GM19035 (cell line): ENCODE measurements at regions not wholly inside any gene's neighbourhood (a gene's known extent, or its start where the extent isn't known, plus 50 kb on each side); places are given as distances from the start of the nearest gene placed in this dataset.
"Not testable (repeated sequence)": the region's sequence is repeated elsewhere in the genome, so short reads cannot be mapped to it uniquely, and the experiment has no call there.

Experiments
- ATAC-seq: cut with Tn5 transposase; IDR thresholded peaks from one replicate; pipeline ENCODE4 v1.9.1; 2021; ENCODE audit not compliant: unreplicated experiment

DNA sequence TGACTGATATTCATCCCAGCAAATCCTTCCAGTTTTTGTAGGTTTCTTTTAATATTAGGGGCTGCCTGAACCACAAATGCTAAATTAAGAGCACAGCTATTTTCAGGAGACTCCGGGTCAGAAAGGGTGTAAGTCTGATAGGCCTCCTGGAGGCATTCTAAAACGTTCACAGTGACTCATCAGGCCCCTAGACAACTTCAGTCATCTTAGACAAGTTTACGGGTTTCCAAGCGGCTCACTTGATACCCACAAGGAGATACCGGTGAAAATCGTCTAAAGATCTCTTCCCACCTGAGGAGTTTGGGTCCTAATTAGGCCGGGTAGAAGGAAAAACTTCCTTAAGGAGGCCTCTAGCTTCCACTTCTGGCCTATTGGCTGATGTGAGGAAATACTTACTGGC, 342.7 kb upstream of the USP9Y start:
- no peak for ATAC-seq

DNA sequence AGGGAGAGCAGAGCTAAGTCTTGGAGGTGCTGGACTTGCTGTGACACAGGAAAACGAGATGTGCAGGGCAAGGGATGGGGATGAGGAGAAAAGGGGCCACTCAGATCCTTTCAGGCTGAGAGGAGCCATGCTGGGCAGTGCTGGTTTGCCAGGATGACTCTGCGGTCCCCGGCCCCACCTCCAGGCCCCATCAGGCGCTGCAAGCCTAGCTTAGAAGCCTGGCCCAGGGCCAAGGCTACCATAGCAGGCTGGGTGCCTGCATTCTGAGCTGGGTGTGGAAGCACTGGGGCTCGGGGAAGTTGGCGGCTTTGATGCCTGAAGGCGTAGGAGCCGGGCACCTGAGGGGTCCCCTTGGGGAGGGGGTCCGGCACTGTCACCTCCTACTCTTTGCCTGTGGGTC, 341.2 kb upstream of the USP9Y start:
- ATAC-seq, result no peak

DNA sequence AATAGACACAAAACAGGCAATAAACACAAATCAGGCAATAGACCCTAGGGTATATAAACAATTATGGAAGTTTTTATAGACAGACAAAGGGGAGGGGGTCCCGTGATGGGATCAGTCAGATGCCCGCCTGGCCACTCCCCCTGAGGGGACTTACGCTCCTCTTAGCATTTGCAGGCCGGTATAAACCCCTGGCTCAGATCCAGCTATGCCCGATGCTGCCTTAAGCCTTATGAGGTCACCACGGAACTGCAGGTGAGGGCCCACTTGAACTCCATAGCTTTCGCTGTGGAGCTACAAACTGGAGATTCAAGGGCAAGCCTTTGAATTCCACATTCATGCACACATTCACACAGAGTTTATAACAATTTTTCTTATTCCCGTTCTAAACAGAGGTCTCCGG, 340.5 kb upstream of the USP9Y start:
- no peak for ATAC-seq

DNA sequence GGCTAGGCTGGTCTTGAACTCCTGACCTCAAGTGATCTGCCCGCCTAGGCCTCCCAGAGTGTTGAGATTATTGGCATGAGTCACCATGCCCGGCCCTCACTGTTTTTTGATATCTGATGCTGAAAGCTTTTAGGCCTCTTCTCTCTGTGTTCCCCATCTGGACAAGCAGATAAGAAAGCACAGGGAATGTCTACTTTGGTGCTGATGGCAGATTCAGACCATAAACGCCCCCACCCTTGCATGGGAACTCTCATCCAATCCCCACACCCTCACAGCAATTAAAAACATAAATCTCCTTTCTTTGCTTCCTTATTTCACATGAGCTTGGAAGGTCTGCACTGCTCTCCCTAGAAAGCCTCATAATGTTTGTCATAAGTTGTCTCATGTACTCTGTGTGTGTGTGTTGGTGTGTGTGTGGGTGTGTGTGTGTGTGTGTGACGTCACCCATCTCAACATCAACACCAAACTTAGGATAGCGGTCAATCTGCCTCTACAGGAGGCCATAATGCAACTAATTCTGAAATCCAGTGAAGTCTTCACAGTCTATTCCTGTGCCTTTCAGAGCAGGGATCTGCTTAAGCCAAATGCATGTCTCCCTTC, 335.6 kb upstream of the USP9Y start:
- ATAC-seq, result no peak

DNA sequence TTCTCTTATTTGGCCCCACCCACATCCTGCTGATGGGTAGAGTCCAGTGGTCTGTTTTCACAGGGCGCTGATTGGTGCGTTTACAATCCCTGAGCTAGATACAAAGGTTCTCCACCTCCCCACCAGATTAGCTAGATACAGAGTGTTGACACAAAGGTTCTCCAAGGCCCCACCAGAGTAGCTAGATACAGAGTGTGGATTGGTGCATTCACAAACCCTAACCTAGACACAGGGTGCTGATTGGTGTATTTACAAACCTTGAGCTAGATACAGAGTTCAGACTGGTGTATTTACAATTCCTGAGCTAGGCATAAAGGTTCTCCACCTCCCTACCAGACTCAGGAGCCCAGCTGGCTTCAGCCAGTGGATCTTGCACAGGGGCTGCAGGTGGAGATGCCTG, 326.4 kb upstream of the USP9Y start:
- not testable (repeated sequence) for ATAC-seq

DNA sequence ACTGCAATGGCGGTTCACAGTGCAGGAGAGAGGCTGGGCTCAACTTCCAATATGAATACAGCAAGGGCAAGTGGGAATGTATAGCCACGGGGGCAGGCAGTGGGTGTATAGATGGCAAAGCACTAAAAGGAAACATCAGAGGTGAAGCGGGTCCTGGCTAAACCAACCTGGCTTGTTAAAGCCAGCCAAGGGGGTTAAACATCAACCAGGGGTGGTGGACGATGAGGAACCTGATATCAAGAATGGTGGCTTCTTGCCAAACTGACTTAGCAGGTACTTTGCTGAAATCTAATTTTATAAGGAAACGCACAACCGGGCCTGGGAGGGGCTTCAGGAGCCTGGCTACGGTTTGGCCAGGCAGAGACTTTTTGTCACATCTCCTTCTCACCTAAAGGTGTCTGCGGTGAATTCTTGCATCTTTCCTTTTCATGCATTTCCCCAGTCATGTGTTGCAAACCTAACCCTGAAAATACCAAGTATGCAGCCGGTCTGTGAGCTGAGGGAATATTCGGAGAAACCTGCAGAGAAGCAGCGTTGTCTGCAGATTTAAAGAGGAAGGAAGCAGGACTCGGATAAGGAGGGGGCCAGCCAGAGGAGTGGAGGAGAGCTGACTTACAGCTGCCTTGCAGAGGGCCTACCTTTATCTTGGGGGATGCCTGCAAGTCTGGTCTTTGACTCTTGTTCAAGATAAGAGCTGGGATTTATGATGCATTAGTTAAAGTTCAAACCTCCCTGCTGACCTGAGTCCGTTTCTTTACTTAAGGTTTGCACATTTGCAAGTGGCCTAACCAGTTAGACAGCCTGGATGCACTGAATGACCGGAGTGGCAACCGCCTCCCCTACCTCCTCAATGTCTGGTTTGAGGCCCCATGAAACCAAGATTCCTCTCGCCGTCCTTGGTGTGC, 309.1 kb upstream of the USP9Y start:
- not testable (repeated sequence) for ATAC-seq

DNA sequence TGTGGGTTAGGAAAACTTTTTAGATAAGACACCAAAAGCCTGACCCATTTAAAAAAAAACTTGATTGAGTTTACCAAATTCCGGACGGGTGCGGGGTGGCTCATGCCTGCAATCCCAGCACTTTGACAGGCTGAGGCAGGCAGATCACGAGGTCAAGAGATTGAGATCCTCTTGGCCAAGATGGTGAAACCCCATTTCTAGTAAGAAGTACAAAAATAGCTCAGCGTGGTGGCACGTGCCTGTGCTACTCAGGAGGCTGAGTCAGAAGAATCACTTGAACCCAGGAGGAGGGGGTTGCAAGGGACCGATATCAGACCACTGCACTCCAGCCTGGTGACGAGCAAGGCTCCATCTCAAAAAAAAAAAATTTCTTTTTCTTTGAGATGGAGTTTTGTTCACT, 307.8 kb upstream of the USP9Y start:
- ATAC-seq, result no peak

DNA sequence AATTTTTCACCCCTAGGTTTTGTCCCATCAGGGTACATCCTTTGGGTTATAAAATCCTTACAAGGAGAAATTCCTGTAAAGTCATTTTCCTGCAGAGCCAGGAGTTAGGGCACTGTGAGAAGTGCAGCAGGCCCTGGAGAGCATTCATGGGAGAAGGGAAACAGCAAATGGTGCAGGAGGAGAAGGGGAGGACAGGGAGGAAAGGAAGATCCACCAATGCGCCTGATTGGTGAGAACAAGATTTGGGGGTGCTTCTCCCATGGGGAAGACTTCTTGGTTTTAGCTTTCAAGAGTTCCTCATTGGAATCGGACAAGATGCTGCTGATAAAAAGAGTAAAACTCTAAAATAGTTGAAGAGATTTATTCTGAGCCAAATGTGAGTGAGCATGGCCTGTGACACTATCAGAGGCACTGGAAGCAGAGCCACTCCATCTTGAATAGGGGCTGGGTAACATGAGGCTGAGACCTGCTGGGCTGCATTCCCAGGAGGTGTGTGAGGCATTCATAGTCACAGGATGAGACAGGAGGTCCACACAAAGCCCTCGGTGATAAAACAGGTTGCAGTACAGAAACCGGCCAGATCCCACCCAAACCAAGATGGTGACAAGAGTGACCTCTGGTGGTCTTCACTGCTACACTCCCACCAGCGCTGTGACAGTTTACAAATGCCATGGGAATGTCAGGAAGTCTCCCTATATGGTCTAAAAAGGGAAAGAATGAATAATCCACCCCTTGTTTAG, 305.5 kb upstream of the USP9Y start:
- not testable (repeated sequence) for ATAC-seq

DNA sequence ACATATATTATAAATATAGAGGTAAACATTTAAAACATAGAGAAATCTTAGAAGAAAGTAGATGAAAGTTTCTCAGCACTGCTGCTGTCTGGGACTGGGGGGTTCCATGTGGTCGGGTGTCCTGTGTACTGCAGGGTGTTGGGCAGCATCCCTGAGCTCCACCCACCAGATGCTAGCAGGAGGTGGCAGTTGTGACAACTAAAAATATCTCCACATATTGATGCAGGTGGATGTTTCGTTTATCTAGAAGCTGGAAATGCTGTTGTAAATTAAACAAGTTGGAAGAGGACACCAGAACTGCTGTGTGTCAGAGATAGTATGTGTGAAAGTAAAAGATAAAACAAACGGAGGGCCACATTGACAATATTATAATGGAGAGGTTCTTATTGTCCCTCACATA, 297.1 kb upstream of the USP9Y start:
- no peak for ATAC-seq

DNA sequence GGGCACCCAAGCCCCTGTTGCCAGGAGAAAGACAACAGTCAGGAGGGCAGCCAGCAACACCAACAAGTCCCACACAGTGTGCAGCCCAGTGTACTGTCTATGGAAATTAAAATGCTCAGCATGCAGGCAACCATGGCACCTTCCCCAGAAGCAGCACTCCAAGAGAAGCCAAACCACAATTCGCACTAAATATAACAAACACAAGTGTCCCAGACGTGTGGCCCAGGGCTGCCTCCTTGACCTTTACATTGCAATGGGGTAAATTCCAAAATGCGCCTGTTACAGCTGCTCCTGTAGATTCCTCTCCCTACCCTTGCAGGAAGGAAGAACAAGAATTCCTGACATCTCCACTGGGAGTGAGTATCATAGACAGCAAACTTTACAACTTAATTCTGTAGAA, 292.8 kb upstream of the USP9Y start:
- no peak for ATAC-seq

DNA sequence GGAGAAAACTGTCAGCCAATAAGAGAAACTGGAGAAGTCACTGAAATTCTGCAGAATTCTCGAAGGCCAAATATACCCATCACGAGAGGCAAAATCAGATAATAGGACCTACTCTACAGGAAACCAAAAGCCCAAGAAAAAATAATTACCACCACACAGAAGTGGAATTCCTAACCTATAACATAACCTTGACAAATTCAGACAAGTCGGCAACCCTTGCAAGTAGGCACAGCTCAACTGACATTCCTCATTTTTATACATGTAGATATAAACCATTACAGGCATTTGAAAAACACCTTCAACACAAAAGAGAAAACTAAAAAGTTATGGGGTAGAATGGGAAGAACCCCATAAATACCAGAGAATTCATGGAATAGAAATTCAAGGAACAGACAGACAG, 290.3 kb upstream of the USP9Y start:
- no peak for ATAC-seq

DNA sequence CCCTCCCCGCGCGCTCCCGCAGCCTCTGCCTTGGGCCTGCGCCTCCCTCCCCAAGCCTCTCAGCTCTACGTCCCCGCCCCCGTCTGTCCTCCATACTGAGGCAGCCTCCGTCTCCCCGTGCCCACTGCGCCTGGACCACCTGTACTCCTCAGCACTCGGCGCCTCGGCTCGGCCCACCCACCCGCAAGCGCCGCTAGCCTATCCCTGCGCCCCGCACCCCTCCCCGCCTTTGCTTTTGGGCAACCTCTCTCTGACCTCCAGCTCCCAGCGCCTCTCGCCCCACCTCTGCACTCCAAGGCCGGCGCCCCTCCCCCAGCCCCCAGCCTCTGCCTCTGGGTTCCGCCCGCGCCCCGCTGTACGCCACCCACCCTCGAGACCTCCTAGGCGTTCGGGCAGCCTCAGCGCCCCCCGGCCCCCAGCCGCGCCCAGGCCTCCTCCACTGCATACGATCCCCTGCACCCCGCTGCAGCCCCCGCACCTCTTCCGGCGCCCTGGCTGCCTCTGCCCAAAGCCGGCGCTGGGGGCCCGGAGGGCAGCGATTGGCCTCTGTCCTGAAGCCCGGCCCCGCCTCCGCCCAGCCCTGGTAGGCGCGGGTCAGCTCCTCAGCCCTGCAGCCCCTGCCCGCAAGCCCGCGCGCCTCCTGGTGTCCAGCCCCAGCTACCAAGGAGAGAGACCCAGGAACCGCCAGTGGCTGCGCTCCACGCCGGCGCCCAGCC, 279.8 kb upstream of the USP9Y start:
- no peak for ATAC-seq

DNA sequence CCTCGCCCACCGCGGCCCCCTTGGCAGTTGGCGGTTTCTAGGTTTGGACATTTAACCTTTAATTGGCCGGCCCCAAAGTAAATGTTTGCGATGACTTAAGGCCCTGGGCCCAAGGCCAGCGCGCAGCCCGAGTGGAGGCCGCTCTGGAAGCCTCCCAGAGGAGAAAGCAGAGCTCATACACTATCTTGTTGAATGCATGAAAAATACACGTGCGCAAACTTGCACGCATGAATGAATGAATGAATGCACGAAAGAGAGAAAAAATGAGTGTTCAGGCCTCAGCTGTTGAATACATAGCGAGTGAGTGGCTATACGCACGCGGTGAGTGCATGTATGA, 279.3 kb upstream of the USP9Y start:
- ATAC-seq, result no peak

DNA sequence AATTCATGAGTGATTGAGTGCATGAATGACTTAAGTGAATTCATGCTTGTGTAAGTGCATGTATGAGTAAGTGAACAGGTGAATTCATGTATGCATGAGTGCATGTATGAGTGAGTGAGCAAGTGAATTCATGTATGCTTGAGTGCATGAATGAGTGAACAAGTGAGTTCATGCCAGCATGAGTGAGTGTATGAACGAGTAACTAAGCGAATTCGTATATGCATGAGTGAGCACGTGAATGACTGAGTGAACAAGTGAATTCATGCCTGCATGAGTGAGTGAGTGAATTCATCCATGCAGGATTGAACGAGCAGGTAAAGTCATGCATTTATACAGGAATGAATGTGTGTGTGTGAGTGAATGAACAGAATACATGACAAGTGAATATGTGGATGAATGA, 278.5 kb upstream of the USP9Y start:
- no peak for ATAC-seq

DNA sequence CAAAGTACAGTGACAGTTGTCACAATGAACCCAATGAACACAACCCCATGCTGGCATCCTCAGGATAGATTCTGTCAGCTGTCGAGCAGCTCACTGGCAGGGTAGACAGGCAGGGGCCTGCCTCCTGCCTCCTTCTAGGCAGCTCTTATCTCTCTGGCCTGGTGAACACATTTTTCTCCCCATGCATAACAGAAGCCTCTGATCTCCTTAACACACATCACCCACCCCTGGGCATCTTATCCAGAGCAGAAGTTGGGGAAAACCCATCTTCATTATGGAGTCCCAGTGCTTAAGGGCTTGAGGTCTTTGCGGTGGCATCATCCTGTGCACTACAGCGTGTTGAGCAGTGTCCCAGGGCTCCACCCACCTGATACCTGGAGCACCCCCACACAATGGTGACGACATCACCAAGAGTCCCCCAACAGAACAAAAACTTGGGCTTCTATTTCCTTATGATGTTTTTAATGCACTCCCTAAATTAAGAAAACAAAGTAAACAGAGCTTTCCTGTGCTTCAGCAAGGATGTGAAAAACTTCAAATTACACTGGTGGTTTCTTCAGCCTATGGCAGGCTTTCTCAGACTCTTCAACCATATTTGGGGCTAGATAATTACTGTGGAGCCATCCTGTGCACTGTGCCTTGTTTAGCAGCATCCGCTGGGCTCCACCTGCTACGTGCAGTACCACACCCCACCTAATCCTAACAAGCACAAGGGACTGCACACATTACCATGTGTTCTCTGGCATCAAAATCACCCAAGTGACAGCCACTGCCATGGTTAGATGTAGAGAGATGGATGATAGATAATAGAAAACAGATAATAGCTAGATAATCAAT, 277.4 kb upstream of the USP9Y start:
- ATAC-seq, result no peak

DNA sequence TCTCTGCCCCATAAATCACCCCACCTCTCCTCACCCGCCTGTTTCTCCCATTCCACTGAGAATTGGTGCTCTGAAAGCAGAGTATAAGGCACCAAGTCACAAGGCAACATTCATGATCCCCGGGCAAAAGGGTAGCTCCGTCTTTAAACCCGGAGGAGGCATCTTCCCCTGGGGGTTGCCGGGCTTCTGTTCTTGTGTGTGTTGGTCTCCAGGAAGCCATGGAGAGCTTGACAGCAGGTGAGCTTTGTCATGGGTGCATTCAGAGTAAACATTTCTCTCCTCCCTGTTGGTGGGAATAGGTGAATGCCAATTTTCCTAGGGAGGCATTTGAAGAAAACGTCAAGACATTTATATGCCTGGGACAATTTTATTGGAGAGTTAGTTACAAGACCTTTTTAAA, 275.5 kb upstream of the USP9Y start:
- ATAC-seq, result no peak

DNA sequence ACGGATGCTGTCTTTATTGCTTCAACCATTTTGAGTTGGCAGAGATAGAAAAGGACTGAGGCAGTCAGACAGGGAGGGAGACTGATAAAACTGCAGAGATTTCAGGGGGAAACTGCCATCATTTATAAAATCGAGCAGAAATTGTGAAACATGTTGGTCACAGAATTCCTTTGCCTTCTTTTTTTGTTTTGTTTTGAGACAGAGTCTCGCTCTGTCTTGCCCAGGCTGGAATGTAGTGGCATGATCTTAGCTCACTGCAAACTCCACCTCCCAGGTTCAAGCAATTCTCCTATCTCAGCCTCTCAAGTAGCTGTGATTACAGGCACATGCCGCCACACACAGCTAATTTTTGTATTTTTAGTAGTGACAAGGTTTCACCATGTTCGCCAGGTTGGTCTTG, 273.7 kb upstream of the USP9Y start:
- ATAC-seq, result no peak

DNA sequence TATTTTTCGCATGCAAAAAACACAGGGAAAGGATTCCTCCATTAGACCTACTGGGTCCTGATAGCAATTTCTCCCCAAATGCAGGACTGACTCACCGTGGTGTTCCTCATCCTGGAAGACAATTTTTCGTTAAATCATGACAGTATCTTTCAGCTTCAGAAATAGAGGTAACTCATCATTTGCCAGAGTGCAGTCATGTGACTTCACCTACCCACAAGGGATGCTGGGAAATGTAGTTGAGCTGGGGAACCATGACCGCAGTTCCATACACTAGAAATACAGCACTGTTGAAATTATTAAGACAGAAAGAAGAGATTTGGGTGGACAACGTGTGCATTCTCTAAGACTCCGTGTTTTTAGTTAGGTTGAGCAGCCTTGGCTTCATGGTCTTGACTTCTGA, 269.5 kb upstream of the USP9Y start:
- no peak for ATAC-seq

DNA sequence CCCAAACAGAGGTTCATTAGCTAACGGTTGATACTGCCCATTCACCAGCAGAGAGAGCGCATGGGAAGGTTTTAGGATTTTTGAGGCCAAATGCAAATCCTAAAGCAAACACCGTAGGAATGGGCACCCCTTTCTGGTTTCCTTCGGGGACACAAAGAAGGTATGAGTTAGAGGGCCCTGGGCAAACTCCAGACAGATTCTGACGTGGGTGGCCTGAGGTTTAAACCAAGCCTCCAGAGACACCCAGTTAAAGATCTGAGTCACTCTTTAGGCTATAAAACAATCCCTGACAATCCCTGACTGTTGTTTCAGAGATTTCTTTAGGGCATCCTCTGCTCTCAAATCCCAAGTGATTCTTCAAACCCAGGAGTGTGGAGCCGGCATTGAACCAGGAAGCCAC, 262.2 kb upstream of the USP9Y start:
- ATAC-seq, result not testable (repeated sequence)

DNA sequence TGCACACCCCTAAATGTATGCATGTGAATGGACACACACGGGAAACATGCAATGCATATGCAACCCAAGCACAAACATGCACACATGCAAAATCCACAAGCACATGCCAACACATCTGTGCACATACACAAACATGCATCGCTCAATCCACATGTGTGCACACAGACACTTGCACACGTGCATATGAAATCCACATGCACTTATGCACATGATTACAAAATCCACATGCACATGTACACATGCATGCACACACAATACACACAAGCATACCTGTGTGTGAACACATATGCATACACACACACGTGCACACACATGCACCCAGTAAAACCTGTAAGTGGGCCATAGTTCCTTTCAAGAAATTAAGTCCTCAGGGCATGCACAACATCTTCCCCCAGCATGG, 256.8 kb upstream of the USP9Y start:
- no peak for ATAC-seq
